Fibroblast of pulmonary artery (primary cell): ENCODE measurements at regions not wholly inside any gene's neighbourhood (a gene's known extent, or its start where the extent isn't known, plus 50 kb on each side); places are given as distances from the start of the nearest gene placed in this dataset.

Experiments used
- DNase-seq: peaks from one replicate; pipeline ENCODE4 v3.0.0-alpha.2; 2010; ENCODE audit warnings: low read depth
- H3K4me3 ChIP-seq: replicated peaks from 2 replicates; pipeline ENCODE4 v1.5.1; 2011; ENCODE audit warnings: low read depth, mild to moderate bottlenecking, control low read depth, low read length, moderate library complexity
- TF ChIP-seq, protein P1 (sequence below): IDR thresholded peaks from 2 replicates; pipeline ENCODE4 v1.5.1; 2011; ENCODE audit warnings: mild to moderate bottlenecking, control low read depth, low read length, inconsistent platforms; ENCODE audit errors: missing control alignments

DNA sequence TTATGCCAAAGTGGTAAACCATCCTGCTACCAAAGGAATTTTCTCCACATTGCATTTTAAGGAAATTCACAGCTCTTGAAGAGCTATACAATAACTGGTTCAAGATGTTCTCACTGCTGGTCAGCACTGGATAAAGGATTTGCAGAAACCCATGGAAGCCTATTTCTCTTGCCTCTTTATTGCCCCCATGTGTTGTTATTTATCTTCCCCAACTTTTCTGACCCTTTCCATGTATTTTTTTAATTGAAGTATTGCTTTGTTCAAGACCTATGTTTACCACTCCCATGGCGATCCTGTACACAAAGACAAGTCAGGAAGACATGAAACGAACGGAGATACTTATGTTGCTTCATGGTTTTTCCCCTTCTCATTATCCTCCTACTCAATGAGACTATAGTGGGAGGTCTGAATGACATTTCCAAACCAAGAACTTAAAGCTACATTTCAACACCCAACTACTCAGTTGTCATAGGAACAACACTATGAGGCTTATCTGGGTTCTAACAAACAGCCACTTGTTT, 566.4 kb upstream of the DIPK2B start:
- TF ChIP-seq, protein P1, sequence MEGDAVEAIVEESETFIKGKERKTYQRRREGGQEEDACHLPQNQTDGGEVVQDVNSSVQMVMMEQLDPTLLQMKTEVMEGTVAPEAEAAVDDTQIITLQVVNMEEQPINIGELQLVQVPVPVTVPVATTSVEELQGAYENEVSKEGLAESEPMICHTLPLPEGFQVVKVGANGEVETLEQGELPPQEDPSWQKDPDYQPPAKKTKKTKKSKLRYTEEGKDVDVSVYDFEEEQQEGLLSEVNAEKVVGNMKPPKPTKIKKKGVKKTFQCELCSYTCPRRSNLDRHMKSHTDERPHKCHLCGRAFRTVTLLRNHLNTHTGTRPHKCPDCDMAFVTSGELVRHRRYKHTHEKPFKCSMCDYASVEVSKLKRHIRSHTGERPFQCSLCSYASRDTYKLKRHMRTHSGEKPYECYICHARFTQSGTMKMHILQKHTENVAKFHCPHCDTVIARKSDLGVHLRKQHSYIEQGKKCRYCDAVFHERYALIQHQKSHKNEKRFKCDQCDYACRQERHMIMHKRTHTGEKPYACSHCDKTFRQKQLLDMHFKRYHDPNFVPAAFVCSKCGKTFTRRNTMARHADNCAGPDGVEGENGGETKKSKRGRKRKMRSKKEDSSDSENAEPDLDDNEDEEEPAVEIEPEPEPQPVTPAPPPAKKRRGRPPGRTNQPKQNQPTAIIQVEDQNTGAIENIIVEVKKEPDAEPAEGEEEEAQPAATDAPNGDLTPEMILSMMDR = no peak
- DNase-seq = peak; percentile 78
- peak overlapping the region; percentile 75 for H3K4me3 ChIP-seq

GRCh38 chrX:45765767-45766166, 565.1 kb upstream of the DIPK2B start:
- H3K4me3 ChIP-seq = no peak overlapping the region
- DNase-seq = no peak
- TF ChIP-seq, protein P1 = no peak

GRCh38 chrX:45765281-45765680, 564.6 kb upstream of the DIPK2B start:
- H3K4me3 ChIP-seq = no peak overlapping the region
- no peak for DNase-seq
- TF ChIP-seq, protein P1 = no peak

GRCh38 chrX:45762699-45763647, 562.3 kb upstream of the DIPK2B start:
- H3K4me3 ChIP-seq = no peak overlapping the region
- DNase-seq = no peak
- TF ChIP-seq, protein P1 = no peak

DNA sequence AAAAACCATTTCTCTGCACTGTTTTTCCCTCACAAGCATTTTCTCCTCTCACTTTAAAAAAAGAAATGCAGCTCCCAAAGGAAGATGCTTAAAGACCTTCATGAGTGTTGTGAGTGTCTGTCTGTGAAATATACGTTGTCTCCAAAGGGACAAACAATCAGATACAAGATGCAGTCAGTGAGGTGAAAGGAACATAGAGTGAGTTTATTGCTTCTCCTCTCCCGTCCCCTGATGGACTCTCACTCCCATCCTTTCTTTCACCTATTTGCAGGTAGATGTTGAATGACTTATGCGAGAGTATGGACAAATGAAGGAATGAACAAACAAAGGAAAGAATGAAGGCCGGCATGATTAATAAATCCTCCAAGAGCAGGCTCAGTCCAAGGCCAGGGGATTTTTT, 561.2 kb upstream of the DIPK2B start:
- no peak overlapping the region for H3K4me3 ChIP-seq
- TF ChIP-seq, protein P1 = no peak
- DNase-seq = no peak

GRCh38 chrX:45760187-45760742, 559.6 kb upstream of the DIPK2B start:
- no peak overlapping the region for H3K4me3 ChIP-seq
- no peak for DNase-seq
- TF ChIP-seq, protein P1 = no peak
